Brain microvascular endothelial cell (primary cell): ENCODE measurements at regions not wholly inside any gene's neighbourhood (a gene's known extent, or its start where the extent isn't known, plus 50 kb on each side); places are given as distances from the start of the nearest gene placed in this dataset.

Experiments
- DNase-seq: peaks from one replicate; pipeline ENCODE4 v3.0.0-alpha.2; 2020
- H3K27ac ChIP-seq: fragments of 250-450 bp; sonication (Bioruptor Pico); 2 replicates; pipeline ENCODE4 v1.5.1; 2020; ENCODE audit warnings: mild to moderate bottlenecking, moderate library complexity
- H3K27me3 ChIP-seq: fragments of 250-450 bp; sonication (Bioruptor Pico); replicated peaks from 2 replicates; pipeline ENCODE4 v1.5.1; 2020; ENCODE audit warnings: mild to moderate bottlenecking
- H3K36me3 ChIP-seq: fragments of 250-450 bp; sonication (Bioruptor Pico); replicated peaks from 2 replicates; pipeline ENCODE4 v1.5.1; 2020; ENCODE audit warnings: mild to moderate bottlenecking
- H3K4me3 ChIP-seq: 2 replicates; pipeline ENCODE4 v1.5.1; 2011; ENCODE audit warnings: low read depth, mild to moderate bottlenecking, control low read depth, low read length, moderate library complexity
- CTCF ChIP-seq: IDR thresholded peaks from 2 replicates; pipeline ENCODE4 v1.5.1; 2011; ENCODE audit warnings: low read depth, mild to moderate bottlenecking, moderate library complexity, low read length, control low read depth, inconsistent platforms; ENCODE audit errors: missing control alignments
- in situ Hi-C: cut with HindIII; loops from 2 replicates; pipeline ENCODE4 v1.10.0; 2017; ENCODE audit warnings: low sequenced_read_pairs, low pct_ligation_motif_present

- H3K36me3 ChIP-seq, result no peaks in the 10 kb centered on the region
- DNase-seq, result no peak
- no peak for TF ChIP-seq CTCF
- no peaks in the 10 kb centered on the region for H3K27me3 ChIP-seq
- in situ Hi-C loops, result no loop called here
- H3K4me3 ChIP-seq, result no peak overlapping the region
- H3K27ac ChIP-seq, result no peak overlapping the region
Measured at GRCh38 chr11:129734654-129735053, 81.0 kb upstream of the TMEM45B start.

- TF ChIP-seq CTCF, result no peak
- in situ Hi-C loops, result no loop called here
Measured at GRCh38 chr11:129737831-129738230, 77.8 kb upstream of the TMEM45B start.

GRCh38 chr11:129738242-129738641 is 77.4 kb upstream of the TMEM45B start:
- no peaks in the 10 kb centered on the region for H3K27me3 ChIP-seq
- H3K4me3 ChIP-seq, result no peak overlapping the region
- no peak overlapping the region for H3K27ac ChIP-seq
- no peak for DNase-seq
- no peaks in the 10 kb centered on the region for H3K36me3 ChIP-seq
- in situ Hi-C loops, result no loop called here
- no peak for TF ChIP-seq CTCF

More at GRCh38 chr11:129737831-129738230, 77.8 kb upstream of the TMEM45B start:
- Histone ChIP-seq H3K4me3 (no peak overlapping the region), H3K27me3 (no peaks in the 10 kb centered on the region), H3K27ac (no peak overlapping the region), H3K36me3 (no peaks in the 10 kb centered on the region)
- DNase-seq, result no peak

GRCh38 chr11:129739339-129739738 is 76.3 kb upstream of the TMEM45B start:
- no peak for TF ChIP-seq CTCF
- Histone ChIP-seq H3K27me3 (no peaks in the 10 kb centered on the region), H3K36me3 (no peaks in the 10 kb centered on the region), H3K4me3 (no peak overlapping the region), H3K27ac (no peak overlapping the region)
- no peak for DNase-seq
- in situ Hi-C loops, result no loop called here

GRCh38 chr11:129740125-129740719 is 75.4 kb upstream of the TMEM45B start:
- no peaks in the 10 kb centered on the region for H3K27me3 ChIP-seq
- H3K27ac ChIP-seq, result no peak overlapping the region
- H3K4me3 ChIP-seq, result no peak overlapping the region
- TF ChIP-seq CTCF, result no peak
- no peak for DNase-seq
- in situ Hi-C loops, result no loop called here
- no peaks in the 10 kb centered on the region for H3K36me3 ChIP-seq
